ENCODE measurements at regions not wholly inside any gene's neighbourhood (a gene's known extent, or its start where the extent isn't known, plus 50 kb on each side); places are given as distances from the start of the nearest gene placed in this dataset.

DNA sequence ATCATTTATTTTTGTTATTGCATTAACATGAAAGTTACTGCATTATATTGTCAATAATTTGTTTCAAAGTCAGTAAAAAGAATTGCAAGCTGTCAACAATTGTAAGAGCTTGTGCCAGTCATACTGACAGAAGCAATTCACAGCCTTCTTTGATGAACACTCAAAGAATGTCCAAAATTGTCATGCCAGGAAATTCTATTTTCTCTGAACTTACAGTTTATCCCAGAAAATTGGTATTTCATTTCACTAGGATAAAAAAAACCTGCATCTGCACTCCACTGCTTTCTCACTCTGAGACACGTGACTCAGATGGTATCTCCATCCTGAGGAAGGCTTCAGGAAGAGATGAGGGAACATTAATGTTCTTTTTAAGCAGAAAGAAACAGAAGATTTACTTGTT lies 332.6 kb upstream of the CCDC54 start:
- Histone ChIP-seq H3K27ac (ENCODE audit: low read depth, low read length, poor library complexity, severe bottlenecking) (no peak overlapping the region), H3K27me3 (ENCODE audit: insufficient read depth, low read length) (no peaks in the 10 kb centered on the region), H3K36me3 (ENCODE audit: insufficient read depth, low read length) (no peaks in the 10 kb centered on the region)

DNA sequence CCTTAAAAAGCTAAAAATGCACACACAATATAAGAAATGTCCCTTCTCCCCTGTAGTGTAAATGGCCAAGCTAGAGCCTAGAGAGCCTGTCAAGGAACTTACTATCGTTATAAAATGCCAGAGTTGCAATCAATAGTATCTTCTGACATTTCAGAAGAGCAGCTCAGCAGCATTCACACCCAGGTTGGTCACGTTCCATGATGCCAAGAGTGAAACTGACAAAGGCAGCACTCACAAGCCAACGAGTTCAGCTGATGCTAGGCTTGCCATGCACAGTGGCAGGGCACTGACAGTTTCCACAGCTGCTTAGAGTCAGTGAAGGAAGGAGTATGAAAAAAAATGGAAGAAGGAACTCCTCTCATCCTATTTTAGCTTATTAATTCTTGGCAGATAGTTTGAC lies 331.4 kb upstream of the CCDC54 start:
- H3K4me2 ChIP-seq (ENCODE audit: low read length): no peak overlapping the region
- no peak overlapping the region for H3K27ac ChIP-seq (ENCODE audit: low read depth, low read length, poor library complexity, severe bottlenecking)
- no peaks in the 10 kb centered on the region for H3K4me1 ChIP-seq (ENCODE audit: insufficient read depth, low read length, severe bottlenecking)
- TF ChIP-seq EZH2 (IDR thresholded peaks at IDR 0.05; ENCODE audit: borderline replicate concordance, low read length): no peak
- TF ChIP-seq, protein P1, sequence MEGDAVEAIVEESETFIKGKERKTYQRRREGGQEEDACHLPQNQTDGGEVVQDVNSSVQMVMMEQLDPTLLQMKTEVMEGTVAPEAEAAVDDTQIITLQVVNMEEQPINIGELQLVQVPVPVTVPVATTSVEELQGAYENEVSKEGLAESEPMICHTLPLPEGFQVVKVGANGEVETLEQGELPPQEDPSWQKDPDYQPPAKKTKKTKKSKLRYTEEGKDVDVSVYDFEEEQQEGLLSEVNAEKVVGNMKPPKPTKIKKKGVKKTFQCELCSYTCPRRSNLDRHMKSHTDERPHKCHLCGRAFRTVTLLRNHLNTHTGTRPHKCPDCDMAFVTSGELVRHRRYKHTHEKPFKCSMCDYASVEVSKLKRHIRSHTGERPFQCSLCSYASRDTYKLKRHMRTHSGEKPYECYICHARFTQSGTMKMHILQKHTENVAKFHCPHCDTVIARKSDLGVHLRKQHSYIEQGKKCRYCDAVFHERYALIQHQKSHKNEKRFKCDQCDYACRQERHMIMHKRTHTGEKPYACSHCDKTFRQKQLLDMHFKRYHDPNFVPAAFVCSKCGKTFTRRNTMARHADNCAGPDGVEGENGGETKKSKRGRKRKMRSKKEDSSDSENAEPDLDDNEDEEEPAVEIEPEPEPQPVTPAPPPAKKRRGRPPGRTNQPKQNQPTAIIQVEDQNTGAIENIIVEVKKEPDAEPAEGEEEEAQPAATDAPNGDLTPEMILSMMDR (IDR thresholded peaks at IDR 0.05; ENCODE audit: low read length): no peak
- H3K36me3 ChIP-seq (ENCODE audit: insufficient read depth, low read length): no peaks in the 10 kb centered on the region
- H2AFZ ChIP-seq (ENCODE audit: low read length): no peak overlapping the region
- H3K9me2 ChIP-seq (ENCODE audit: low read depth, low read length): no peaks in the 10 kb centered on the region
- no peaks in the 10 kb centered on the region for H3K9me3 ChIP-seq (ENCODE audit: low read length)
- no peaks in the 10 kb centered on the region for H3F3A ChIP-seq (ENCODE audit: insufficient read depth, low read length)
- H4K20me1 ChIP-seq (ENCODE audit: insufficient read depth, low read length): no peaks in the 10 kb centered on the region
- no peaks in the 10 kb centered on the region for H3K27me3 ChIP-seq (ENCODE audit: insufficient read depth, low read length)
- H3K9ac ChIP-seq (ENCODE audit: low read length): no peak overlapping the region
- H3K79me2 ChIP-seq (ENCODE audit: insufficient read depth, low read length): no peaks in the 10 kb centered on the region
- H3K4me3 ChIP-seq (ENCODE audit: low read depth, low read length, poor library complexity, severe bottlenecking): no peak overlapping the region

More for the DNA sequence above, 332.6 kb upstream of the CCDC54 start:
- Histone ChIP-seq H3K9me2 (ENCODE audit: low read depth, low read length) (no peaks in the 10 kb centered on the region), H3F3A (ENCODE audit: insufficient read depth, low read length) (no peaks in the 10 kb centered on the region), H3K9ac (ENCODE audit: low read length) (no peak overlapping the region), H3K4me2 (ENCODE audit: low read length) (no peak overlapping the region), H4K20me1 (ENCODE audit: insufficient read depth, low read length) (no peaks in the 10 kb centered on the region), H3K4me3 (ENCODE audit: low read depth, low read length, poor library complexity, severe bottlenecking) (no peak overlapping the region), H3K9me3 (ENCODE audit: low read length) (no peaks in the 10 kb centered on the region), H3K4me1 (ENCODE audit: insufficient read depth, low read length, severe bottlenecking) (no peaks in the 10 kb centered on the region), H2AFZ (ENCODE audit: low read length) (no peak overlapping the region), H3K79me2 (ENCODE audit: insufficient read depth, low read length) (no peaks in the 10 kb centered on the region)
- TF ChIP-seq, protein P1 (IDR thresholded peaks at IDR 0.05; ENCODE audit: low read length): no peak
- no peak for TF ChIP-seq EZH2 (IDR thresholded peaks at IDR 0.05; ENCODE audit: borderline replicate concordance, low read length)

DNA sequence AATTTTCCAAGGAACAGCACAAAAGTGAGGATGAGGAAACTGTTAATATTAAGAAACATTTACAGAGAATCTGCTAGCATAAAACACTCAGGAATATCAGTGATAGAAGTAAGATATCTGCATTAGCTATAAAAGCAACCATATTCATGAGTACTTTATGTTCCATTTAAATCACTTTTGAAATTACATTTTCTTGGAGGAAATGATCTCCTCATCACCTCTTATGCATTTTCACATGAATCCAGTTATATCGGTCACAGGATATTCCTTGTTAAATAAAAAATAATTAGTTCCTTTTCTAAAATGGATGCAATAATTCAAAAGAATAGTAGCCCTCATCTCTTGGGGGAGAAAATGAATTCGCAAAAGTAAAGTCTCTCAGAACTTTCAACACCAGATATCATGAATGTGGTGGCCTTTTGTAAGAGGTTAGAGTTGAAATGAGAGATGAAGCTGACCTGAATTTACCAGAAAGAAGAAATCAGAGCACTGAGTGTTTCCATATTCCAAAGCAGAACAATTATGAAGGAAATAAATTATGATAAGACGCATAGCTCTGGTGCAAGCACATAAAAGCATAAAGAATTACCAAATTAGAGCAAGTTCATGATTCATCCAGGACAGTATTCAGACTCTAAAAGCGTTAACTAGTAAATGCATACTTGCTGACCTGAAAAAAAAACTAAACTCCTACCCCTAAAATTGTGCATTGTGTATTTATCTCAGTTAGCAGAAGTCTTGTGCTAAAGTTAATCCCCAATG lies 321.9 kb upstream of the CCDC54 start:
- Histone ChIP-seq H3F3A (ENCODE audit: insufficient read depth, low read length) (no peaks in the 10 kb centered on the region), H4K20me1 (ENCODE audit: insufficient read depth, low read length) (no peaks in the 10 kb centered on the region), H3K9me3 (ENCODE audit: low read length) (no peaks in the 10 kb centered on the region), H3K36me3 (ENCODE audit: insufficient read depth, low read length) (no peaks in the 10 kb centered on the region), H3K9me2 (ENCODE audit: low read depth, low read length) (no peaks in the 10 kb centered on the region), H3K4me2 (ENCODE audit: low read length) (no peak overlapping the region), H3K9ac (ENCODE audit: low read length) (no peak overlapping the region), H3K79me2 (ENCODE audit: insufficient read depth, low read length) (no peaks in the 10 kb centered on the region), H3K27me3 (ENCODE audit: insufficient read depth, low read length) (no peaks in the 10 kb centered on the region), H3K4me3 (ENCODE audit: low read depth, low read length, poor library complexity, severe bottlenecking) (no peak overlapping the region), H3K4me1 (ENCODE audit: insufficient read depth, low read length, severe bottlenecking) (no peaks in the 10 kb centered on the region), H2AFZ (ENCODE audit: low read length) (no peak overlapping the region), H3K27ac (ENCODE audit: low read depth, low read length, poor library complexity, severe bottlenecking) (no peak overlapping the region)
- TF ChIP-seq EZH2 (IDR thresholded peaks at IDR 0.05; ENCODE audit: borderline replicate concordance, low read length): no peak

DNA sequence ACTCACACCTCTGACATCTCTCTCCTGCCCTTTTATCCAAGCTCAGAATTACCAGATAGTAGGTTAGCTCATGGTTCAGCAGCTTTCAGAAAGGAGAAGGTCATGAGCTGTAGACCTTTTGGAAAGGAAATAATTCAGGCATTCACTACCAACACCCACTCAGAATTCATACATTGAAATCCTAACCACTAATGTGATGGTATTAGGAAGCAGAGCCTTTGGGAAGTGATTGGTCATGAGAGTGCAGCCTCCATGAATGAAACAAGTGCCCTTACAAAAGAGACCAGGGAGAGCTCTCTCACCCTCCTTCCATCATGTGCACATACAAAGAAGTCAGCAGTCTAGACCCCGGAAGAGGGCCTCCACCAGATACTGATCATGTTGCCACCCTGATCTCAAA lies 315.8 kb upstream of the CCDC54 start:
- H2AFZ ChIP-seq (ENCODE audit: low read length): no peak overlapping the region
- H3K4me2 ChIP-seq (ENCODE audit: low read length): no peak overlapping the region
- no peaks in the 10 kb centered on the region for H3K79me2 ChIP-seq (ENCODE audit: insufficient read depth, low read length)
- H3F3A ChIP-seq (ENCODE audit: insufficient read depth, low read length): no peaks in the 10 kb centered on the region
- no peak overlapping the region for H3K27ac ChIP-seq (ENCODE audit: low read depth, low read length, poor library complexity, severe bottlenecking)
- no peaks in the 10 kb centered on the region for H3K36me3 ChIP-seq (ENCODE audit: insufficient read depth, low read length)
- no peaks in the 10 kb centered on the region for H3K4me1 ChIP-seq (ENCODE audit: insufficient read depth, low read length, severe bottlenecking)
- no peaks in the 10 kb centered on the region for H4K20me1 ChIP-seq (ENCODE audit: insufficient read depth, low read length)
- no peaks in the 10 kb centered on the region for H3K9me3 ChIP-seq (ENCODE audit: low read length)
- no peaks in the 10 kb centered on the region for H3K9me2 ChIP-seq (ENCODE audit: low read depth, low read length)
- no peaks in the 10 kb centered on the region for H3K27me3 ChIP-seq (ENCODE audit: insufficient read depth, low read length)
- no peak overlapping the region for H3K4me3 ChIP-seq (ENCODE audit: low read depth, low read length, poor library complexity, severe bottlenecking)
- no peak overlapping the region for H3K9ac ChIP-seq (ENCODE audit: low read length)
- TF ChIP-seq, protein P1 (IDR thresholded peaks at IDR 0.05; ENCODE audit: low read length): no peak
- TF ChIP-seq EZH2 (IDR thresholded peaks at IDR 0.05; ENCODE audit: borderline replicate concordance, low read length): no peak

Measured in OCI-LY1 (cell line).